SU-DHL-6 (cell line): ENCODE measurements at regions not wholly inside any gene's neighbourhood (a gene's known extent, or its start where the extent isn't known, plus 50 kb on each side); places are given as distances from the start of the nearest gene placed in this dataset.

Experiments
- H2AFZ ChIP-seq: fragments of 200-600 bp; sonication (generic); 2 replicates; pipeline ENCODE4 v1.6.1; 2014; ENCODE audit warnings: low read depth, mild to moderate bottlenecking, moderate library complexity, mixed read lengths, antibody characterized with exemption, low read length; ENCODE audit not compliant: severe bottlenecking
- H3F3A ChIP-seq: fragments of 200-600 bp; shearing (Covaris generic); 2 replicates; pipeline ENCODE4 v1.6.0; 2016; ENCODE audit warnings: antibody characterized with exemption, mild to moderate bottlenecking; ENCODE audit not compliant: insufficient read depth
- H3K27ac ChIP-seq: fragments of 200-600 bp; sonication (generic); 2 replicates; pipeline ENCODE4 v1.5.1; 2016; ENCODE audit warnings: low read depth, mild to moderate bottlenecking, low read length, moderate library complexity, mixed read lengths
- H3K27me3 ChIP-seq: fragments of 200-600 bp; sonication (generic), shearing (Covaris generic); 2 replicates; pipeline ENCODE4 v1.6.0; 2014; ENCODE audit warnings: mild to moderate bottlenecking, low read length
- H3K36me3 ChIP-seq: fragments of 200-600 bp; sonication (generic); 2 replicates; pipeline ENCODE4 v1.6.1; 2014; ENCODE audit warnings: mild to moderate bottlenecking, low read length, mixed read lengths
- H3K4me2 ChIP-seq: fragments of 300-600, 200-600 bp; shearing (Covaris generic), sonication (generic); 2 replicates; pipeline ENCODE4 v1.6.0; 2014; ENCODE audit warnings: low read length, low read depth, mild to moderate bottlenecking; ENCODE audit not compliant: poor library complexity, severe bottlenecking
- H3K4me3 ChIP-seq: fragments of 200-600 bp; sonication (generic); 2 replicates; pipeline ENCODE4 v1.5.1; 2014; ENCODE audit warnings: antibody characterized with exemption, low read length, mild to moderate bottlenecking, mixed read lengths; ENCODE audit not compliant: insufficient read depth, poor library complexity, severe bottlenecking
- H3K79me2 ChIP-seq: fragments of 200-600 bp; sonication (generic); 2 replicates; pipeline ENCODE4 v1.6.1; 2014; ENCODE audit warnings: mild to moderate bottlenecking, low read length, moderate library complexity; ENCODE audit not compliant: insufficient read depth
- H3K9ac ChIP-seq: fragments of 200-600 bp; sonication (generic); 2 replicates; pipeline ENCODE4 v1.7.0; 2014; ENCODE audit warnings: mild to moderate bottlenecking, low read length
- H3K9me2 ChIP-seq: fragments of 200-600 bp; sonication (generic); replicated peaks from 2 replicates; pipeline ENCODE4 v1.6.1; 2014; ENCODE audit warnings: low read length; ENCODE audit not compliant: insufficient read depth
- H3K9me3 ChIP-seq: fragments of 200-600 bp; sonication (generic); 2 replicates; pipeline ENCODE4 v1.6.1; 2014; ENCODE audit warnings: low read length, mixed read lengths; ENCODE audit not compliant: insufficient read depth
- H4K20me1 ChIP-seq: fragments of 200-600 bp; sonication (generic); 2 replicates; pipeline ENCODE4 v1.6.1; 2014; ENCODE audit warnings: low read depth, mild to moderate bottlenecking, antibody characterized with exemption, low read length, moderate library complexity, mixed read lengths
- EZH2phosphoT487 ChIP-seq: fragments of 200-600 bp; sonication (generic), shearing (Covaris generic); conservative IDR thresholded peaks from 2 replicates; pipeline ENCODE4 v1.6.1; 2018; ENCODE audit warnings: mild to moderate bottlenecking, antibody characterized with exemption, low read length, moderate library complexity, mixed read lengths
- TF ChIP-seq, protein P1 (sequence below): fragments of 200-600 bp; sonication (generic); IDR thresholded peaks from one replicate; pipeline ENCODE4 v1.5.1; 2017; ENCODE audit warnings: antibody characterized with exemption, mild to moderate bottlenecking, low read length, moderate library complexity; ENCODE audit not compliant: insufficient read depth, poor library complexity, severe bottlenecking

GRCh38 chr10:3471472-3471871 lies 298.9 kb upstream of the PITRM1 start:
- Histone ChIP-seq H4K20me1 (no peaks in the 10 kb centered on the region), H3F3A (no peaks in the 10 kb centered on the region), H3K4me3 (no peak overlapping the region), H3K9me2 (no peaks in the 10 kb centered on the region), H3K9ac (no peak overlapping the region), H3K4me2 (no peak overlapping the region), H3K27ac (no peak overlapping the region), H3K9me3 (no peaks in the 10 kb centered on the region), H3K79me2 (no peaks in the 10 kb centered on the region), H2AFZ (no peak overlapping the region), H3K36me3 (no peaks in the 10 kb centered on the region), H3K27me3 (no peaks in the 10 kb centered on the region)
- TF ChIP-seq, protein P1, sequence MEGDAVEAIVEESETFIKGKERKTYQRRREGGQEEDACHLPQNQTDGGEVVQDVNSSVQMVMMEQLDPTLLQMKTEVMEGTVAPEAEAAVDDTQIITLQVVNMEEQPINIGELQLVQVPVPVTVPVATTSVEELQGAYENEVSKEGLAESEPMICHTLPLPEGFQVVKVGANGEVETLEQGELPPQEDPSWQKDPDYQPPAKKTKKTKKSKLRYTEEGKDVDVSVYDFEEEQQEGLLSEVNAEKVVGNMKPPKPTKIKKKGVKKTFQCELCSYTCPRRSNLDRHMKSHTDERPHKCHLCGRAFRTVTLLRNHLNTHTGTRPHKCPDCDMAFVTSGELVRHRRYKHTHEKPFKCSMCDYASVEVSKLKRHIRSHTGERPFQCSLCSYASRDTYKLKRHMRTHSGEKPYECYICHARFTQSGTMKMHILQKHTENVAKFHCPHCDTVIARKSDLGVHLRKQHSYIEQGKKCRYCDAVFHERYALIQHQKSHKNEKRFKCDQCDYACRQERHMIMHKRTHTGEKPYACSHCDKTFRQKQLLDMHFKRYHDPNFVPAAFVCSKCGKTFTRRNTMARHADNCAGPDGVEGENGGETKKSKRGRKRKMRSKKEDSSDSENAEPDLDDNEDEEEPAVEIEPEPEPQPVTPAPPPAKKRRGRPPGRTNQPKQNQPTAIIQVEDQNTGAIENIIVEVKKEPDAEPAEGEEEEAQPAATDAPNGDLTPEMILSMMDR: no peak
- TF ChIP-seq EZH2phosphoT487: no peak

DNA sequence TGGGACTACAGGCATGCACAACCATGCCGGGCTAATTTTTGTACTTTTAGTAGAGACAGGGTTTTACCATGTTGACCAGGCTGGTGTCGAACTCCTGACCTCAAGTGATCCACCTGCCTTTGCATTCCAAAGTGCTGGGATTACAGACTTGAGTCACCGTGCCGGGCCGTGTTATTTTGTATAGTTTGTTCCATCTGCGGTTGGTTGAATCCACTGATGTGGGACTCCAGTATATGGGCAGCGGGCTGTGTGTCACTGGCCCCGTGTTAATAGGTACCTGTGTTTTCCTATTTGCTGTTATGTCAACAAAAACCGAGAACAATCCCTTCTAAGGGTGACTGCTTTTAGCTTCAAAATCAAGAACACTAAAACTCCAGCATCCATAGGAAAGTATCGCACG lies 297.6 kb upstream of the PITRM1 start:
- Histone ChIP-seq H3K4me3 (no peak overlapping the region), H3K9ac (no peak overlapping the region), H3K9me2 (no peaks in the 10 kb centered on the region), H2AFZ (no peak overlapping the region), H3K36me3 (no peaks in the 10 kb centered on the region), H4K20me1 (no peaks in the 10 kb centered on the region), H3K27me3 (no peaks in the 10 kb centered on the region), H3K4me2 (no peak overlapping the region), H3K9me3 (no peaks in the 10 kb centered on the region), H3F3A (no peaks in the 10 kb centered on the region), H3K79me2 (no peaks in the 10 kb centered on the region), H3K27ac (no peak overlapping the region)
- TF ChIP-seq, protein P1: no peak
- TF ChIP-seq EZH2phosphoT487: no peak

- H3K4me2 ChIP-seq: no peak overlapping the region
These were observed 297.0 kb upstream of the PITRM1 start for GRCh38 chr10:3469639-3470020.

DNA sequence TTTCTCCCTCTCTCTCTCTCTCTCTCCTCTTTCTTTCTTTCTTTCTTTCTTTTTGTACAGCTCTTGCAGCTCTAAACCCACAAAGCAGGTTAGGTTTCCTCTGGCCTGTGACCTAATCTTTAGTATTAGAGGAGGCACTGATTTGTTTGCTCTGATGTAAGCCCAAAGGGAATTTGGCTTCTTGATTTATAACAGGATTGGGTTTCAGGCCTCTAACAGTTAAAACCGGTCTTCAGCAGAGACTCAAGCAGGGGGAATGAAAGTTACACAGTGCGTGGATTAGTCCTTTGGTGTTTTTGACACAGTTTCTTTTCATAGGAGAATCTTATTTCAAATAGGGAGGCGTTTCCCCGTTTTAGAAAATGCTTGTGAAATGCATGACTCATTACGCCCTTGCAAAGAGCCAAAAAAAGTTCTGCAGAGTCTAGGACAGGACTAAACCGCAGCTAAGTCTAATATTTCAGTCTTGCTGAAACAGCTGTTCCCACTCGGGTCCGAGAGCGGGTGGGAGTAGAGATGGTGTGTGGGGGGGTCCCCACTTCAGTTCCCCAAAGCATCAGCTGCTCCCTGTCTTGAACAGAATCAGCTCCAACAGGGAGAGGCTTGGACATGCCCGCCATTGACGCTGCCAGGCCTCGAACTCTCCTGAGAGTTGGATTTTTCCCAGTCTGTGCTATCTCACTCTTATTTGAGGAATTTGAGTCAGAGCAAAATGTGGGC lies 296.5 kb upstream of the PITRM1 start:
- Histone ChIP-seq H3K27me3 (no peaks in the 10 kb centered on the region), H3K27ac (no peak overlapping the region), H3K9me2 (no peaks in the 10 kb centered on the region), H3K4me3 (no peak overlapping the region), H3K9me3 (no peaks in the 10 kb centered on the region), H3K36me3 (no peaks in the 10 kb centered on the region), H3F3A (no peaks in the 10 kb centered on the region), H3K79me2 (no peaks in the 10 kb centered on the region), H4K20me1 (no peaks in the 10 kb centered on the region), H3K9ac (no peak overlapping the region), H2AFZ (no peak overlapping the region), H3K4me2 (no peak overlapping the region)
- TF ChIP-seq, protein P1: no peak
- TF ChIP-seq EZH2phosphoT487: no peak

More at GRCh38 chr10:3469639-3470020, 297.0 kb upstream of the PITRM1 start:
- H3K9ac ChIP-seq: no peak overlapping the region
- no peaks in the 10 kb centered on the region for H3K36me3 ChIP-seq
- H3K4me3 ChIP-seq: no peak overlapping the region
- H3K27me3 ChIP-seq: no peaks in the 10 kb centered on the region
- H3K9me3 ChIP-seq: no peaks in the 10 kb centered on the region
- no peak for TF ChIP-seq EZH2phosphoT487
- H2AFZ ChIP-seq: no peak overlapping the region
- H3K9me2 ChIP-seq: no peaks in the 10 kb centered on the region
- H3F3A ChIP-seq: no peaks in the 10 kb centered on the region
- H3K27ac ChIP-seq: no peak overlapping the region
- no peaks in the 10 kb centered on the region for H4K20me1 ChIP-seq
- no peaks in the 10 kb centered on the region for H3K79me2 ChIP-seq
